HG03196 (cell line): ENCODE measurements at regions not wholly inside any gene's neighbourhood (a gene's known extent, or its start where the extent isn't known, plus 50 kb on each side); places are given as distances from the start of the nearest gene placed in this dataset.

Experiments used
- ATAC-seq: cut with Tn5 transposase; IDR thresholded peaks from one replicate; pipeline ENCODE4 v1.9.1; 2021; ENCODE audit not compliant: unreplicated experiment

DNA sequence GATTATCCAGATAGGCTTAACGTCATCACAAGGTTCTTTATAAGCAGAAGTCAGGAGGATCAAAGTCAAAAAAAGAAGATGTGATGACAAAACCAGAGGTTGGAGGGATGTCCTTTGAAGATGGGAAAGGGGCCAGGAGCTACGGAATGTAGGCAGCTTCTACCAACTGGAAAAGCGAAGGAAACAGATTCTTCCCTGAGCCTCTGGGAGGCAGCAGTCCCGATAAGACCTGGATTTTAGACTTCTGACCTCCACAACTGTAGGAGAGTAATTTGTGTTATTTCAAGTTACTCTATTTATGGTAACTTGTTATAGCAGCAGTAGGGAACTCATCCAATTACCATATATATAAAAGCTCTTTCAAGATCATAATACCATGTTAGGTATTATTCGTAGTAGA is 98.8 kb upstream of the MYCBP2 start:
- ATAC-seq = no peak

DNA sequence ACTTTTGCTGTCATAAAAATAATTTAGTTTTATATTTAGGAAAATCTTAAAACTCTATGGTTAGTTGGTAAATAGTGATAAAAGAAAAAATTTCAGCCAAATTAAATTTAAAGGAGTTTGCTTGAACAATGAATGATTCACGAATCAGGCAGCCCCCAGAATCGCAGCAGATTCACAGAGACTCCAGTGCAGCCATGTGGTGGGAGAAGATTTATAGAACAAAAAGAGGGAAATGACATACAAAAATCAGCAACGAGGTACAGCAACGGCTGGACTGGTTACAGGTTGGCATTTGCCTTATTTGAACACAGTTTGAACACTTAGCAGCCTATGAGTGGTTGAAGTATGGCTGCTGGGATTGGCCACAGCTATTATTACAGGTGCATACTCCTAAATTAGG is 96.4 kb upstream of the MYCBP2 start:
- ATAC-seq = no peak

DNA sequence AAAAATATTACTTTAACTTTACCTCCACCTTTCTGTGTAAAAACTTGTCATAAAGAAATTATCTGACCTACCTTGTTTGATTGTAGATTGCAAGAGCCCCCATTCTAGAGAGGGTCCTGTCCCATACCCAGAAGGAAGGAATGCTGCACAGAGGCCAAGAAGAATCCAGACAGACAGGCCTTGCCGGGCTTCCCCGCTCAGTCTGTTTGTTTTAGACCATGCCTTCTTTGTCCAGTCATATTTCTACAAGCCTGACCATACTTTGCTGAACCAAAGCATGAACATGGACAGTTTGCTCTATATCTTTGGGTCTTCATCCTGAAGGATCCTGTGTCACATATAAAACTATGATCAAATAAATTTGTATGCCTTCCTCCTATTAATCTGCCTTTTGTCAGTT is 95.8 kb upstream of the MYCBP2 start:
- no peak for ATAC-seq

DNA sequence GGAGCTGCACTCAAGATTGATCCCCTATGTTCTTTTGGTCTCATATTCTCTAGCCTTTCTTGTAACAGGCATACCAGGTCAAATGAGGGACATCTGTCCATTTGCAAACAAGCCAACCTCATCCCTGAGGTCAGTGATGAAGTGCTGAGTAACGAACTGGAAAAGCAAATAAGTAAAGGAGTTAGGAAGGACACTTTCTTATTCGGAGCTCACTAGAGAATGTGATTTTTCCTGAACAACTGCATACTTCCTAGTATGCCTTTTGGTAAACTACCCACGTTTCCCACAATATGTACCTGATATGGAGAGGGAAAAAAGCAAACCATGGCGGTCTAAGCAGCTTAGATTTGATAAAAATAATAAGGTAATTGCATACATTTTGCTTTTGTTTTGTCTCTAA is 91.0 kb upstream of the MYCBP2 start:
- no peak for ATAC-seq

DNA sequence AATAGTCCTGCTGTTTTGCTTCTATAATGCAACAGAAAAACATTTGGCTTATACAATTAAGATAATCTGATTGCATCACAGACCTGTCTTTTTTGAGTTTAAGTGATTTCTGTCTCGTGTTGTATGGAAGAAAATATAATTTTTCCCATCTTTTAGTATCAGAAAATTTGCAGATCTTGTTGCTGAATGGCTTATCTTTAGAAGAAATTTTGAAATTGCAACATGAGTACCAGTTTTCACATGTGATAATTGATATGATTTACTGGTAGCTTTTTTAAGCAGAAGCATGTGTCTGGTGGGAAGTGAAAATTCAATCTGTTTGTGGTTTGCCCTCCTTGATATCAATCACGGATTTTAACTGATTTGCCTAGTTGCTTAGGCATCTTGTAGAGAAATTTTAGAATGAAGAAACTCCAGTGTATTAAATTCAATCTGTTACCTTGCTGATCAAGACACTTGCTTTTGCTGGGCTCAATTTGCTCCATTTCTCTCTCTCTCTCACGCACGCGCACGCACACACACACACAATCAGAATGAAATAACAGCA is 89.8 kb upstream of the MYCBP2 start:
- no peak for ATAC-seq

DNA sequence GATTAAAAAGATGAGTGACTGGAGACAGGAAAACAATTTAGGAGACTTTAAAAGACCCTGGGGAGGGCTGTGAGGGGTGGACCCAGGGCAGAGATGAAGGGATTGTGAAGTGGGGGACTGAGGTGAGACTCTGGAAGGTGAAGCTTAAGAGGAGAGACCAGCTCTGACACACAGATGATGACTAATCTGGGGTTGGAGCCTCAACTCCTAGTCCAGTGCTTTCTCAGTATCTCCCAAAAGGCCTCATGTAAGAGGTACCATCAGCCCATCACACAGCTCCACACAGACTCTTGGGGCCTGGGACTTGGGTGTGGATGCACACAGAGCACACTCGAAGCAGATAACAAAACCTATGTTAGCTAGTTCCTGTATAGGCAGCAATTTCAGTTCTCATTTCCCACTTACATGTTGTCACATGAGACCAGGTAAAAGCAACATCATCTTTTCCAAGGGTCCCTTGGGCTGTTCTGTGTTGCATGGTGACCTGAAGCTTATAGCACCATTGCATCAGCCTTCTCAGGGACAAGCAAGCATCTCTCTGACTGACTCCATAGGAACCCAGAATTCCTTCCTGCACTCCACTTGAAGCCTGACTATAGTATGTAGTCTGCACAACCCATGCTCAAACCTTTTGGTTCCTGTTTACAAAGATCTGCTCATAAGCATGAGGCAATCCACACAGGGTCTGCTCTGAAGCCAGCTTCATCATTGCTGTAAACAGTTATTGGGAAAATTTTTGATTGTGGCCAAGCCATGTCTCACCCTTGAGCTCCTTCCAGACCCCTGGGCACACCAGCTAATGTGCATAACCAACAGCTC is 88.6 kb upstream of the MYCBP2 start:
- no peak for ATAC-seq

DNA sequence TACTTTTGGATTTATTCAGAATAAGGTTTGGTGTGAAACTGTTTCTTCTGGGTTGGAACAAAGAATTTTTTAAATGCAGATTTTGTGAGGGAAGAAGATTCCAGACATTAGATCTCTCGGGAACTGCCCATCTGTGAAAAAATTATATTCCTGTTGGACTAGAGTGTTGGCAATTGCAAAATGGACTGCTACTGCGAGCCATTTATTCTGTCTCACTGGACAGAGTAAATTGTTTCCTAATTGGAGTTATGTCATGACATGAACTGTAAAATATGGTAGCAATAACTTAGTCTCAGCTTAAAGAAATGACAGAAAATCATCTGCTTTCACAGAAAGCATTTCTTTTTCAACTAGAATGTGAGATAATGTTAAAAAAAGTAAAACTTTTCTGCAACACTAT is 86.0 kb upstream of the MYCBP2 start:
- no peak for ATAC-seq

DNA sequence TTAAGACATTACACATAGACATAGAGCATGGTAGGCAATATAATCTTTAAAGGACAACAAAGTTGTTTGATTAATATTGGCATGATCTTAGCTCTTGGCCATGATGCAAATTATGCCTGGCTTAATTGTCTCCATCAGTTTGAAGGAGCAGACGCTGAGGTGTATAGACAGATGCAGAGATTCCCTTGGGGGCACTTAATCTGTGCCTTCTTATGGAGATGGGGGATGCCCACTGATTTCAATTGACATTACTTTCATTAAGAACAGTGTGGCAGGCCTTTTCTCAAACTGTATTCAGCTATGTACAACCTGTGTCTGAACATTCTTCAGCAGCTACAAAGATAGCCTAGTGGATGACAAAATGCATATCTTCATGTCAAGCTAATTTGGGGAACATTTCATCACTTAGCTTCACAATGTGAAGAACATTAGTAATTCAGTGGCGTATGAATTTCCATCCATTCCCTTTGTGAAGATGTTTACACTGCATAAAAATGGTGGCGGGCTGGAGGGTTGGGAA is 85.3 kb upstream of the MYCBP2 start:
- no peak for ATAC-seq

DNA sequence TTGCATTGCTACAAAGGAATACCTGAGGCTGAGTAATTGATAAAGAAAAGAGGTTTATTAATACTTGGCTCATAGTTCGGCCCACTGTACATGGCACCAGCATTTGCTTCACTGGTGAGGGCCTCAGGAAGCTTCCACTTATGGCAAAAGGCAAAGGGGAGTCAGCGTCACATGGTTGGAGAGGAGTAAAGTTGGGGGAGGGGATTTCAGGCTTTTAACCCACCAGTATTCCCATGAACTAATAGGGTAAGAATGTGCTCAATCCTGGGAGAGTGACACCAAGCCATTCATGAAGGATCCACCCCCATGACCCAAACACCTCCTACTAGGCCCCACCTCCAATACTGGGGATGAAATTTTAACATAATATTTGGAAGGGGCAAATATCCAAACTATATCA is 82.5 kb upstream of the MYCBP2 start:
- ATAC-seq = no peak

DNA sequence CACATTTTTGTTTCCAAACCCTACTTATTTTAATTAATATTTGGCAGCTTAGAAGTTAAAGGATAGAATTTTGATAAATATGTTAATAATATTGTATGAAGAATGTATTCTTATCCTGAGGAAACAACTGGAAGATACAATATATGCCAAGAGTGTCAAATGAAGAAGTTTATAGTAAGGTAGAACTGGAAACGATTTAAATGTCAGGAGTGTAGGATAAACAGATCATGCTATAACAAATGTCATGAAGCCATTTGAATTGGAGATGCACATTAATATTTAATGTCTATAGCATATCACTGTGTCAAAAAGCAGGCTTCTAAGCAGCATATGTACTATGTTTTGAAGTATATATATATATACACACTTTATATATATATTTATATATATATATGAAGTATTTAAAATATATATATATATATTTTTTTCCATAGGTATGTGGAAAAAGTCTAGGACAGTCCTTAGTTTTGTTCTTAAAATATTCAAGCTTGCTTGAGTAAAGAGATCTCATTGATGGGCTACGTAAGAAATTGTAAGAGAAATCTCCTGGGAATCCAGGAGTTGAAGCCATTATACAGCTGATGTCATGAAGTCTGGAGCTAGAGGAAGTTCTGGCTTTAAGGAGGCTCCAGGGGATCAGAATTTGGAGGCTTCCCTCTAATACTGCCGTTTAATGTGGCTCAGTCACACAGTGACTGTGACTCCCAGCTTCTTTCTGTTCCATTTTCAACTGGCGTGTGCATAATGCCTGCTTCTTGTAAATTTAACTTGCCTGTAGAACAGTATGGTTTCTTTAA is 79.9 kb upstream of the MYCBP2 start:
- ATAC-seq = no peak

DNA sequence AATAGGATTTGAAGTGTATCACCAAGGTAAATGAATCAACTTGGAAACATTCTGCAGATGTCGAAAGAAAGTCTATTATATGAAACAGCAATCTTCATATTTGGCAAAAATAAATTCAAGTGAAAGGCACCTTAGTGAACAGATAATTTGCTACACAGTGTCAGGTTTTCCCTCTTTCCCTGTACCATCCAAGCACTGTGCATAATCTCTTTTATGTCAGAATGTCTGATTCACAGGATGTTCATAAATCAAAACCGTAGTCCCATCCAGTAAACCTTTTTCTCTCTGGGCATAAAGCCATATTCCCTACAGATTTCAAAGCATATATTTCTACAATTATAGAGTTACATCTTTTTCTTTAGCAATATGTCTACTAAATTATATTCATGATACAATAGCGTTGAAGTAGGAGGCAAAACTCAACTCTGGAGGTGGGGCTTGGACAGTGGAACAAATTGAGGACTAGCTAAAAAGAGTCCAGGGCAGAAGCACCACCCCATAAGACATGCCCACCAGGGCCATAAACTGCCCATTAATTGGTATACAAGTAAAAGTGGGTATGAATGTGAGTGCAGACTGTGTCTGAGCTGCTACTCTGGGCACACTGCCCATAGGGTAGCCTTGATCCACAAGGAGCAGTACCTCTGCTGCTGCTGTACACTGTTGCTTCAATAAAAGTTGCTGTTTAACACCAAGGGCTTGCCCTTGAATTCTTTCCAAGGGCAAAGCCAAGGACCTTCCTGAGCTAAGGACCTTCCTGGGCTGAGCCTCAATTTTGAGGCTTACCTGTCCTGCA is 72.1 kb upstream of the MYCBP2 start:
- ATAC-seq = no peak

DNA sequence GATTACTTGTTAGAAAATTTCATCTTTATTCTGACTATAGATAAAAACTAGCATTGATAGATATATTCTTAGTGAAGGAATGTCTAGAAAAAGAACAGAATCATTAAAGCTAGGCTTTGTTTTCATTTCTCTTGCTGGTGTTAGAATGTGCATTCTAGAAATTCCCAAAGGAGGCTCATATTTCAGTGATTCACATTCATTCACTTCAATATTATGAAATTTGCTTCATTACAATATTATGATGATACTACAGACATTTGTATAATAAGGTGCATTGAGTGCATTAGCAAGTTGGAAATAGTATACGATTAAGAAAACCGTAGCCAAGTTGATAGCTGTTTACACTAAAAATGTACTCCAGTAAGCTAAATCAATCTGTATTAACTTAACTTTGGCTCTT is 70.7 kb upstream of the MYCBP2 start:
- no peak for ATAC-seq

DNA sequence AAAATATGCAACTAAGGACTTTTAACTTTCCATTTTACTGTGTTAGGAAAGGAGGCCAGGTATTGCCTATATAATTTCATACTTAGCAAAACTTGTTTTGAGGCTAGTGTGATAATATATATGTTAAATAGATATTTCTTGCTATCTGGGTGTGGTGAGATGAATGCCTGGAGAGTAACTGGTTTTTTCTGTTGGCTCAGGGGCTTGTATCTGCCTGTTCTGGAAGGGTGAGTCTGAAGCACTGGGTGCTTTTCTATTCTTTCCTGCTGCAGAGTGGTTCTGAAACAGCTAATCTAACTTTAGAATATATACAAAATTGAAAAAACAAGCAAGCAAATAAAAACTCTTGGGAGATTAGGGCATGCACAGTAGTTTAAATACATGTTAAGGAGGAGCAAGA is 64.6 kb upstream of the MYCBP2 start:
- no peak for ATAC-seq

DNA sequence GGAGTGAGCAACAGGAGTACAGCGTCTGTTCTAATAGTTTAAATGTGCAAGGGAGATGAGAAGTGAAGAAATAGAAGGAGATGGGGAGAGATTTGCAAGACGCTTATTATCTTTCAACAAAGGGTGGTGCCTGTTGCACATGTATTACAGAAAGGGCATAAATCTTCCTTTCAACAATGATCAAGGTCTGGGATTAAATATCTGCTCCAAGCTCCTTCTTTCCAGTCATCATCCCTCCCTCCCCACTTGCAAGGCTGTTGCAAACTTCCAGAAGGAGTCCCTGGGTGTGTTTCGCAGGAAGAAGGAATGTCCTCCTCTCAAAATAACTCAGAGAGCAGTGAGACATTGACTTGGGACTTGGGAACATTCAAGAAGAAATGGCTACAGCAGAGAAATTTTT is 63.5 kb upstream of the MYCBP2 start:
- ATAC-seq = no peak

DNA sequence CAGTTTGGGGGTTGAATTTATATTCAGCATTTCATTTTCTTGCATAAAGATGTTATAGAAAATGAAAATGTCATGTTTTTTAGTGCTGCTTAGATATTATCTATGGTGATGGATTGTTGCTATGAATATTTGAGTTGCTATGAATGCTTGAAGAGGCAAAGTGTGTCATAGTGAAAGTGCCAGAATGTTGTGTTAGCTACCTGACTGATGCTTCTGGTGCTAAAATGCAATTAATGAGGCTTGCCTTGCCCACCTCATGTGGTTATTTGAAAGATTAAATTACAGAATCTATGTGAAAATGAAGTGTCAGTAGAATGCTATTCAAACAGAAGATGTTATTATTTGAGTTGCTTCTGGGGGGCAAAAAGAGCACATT is 62.7 kb upstream of the MYCBP2 start:
- no peak for ATAC-seq

DNA sequence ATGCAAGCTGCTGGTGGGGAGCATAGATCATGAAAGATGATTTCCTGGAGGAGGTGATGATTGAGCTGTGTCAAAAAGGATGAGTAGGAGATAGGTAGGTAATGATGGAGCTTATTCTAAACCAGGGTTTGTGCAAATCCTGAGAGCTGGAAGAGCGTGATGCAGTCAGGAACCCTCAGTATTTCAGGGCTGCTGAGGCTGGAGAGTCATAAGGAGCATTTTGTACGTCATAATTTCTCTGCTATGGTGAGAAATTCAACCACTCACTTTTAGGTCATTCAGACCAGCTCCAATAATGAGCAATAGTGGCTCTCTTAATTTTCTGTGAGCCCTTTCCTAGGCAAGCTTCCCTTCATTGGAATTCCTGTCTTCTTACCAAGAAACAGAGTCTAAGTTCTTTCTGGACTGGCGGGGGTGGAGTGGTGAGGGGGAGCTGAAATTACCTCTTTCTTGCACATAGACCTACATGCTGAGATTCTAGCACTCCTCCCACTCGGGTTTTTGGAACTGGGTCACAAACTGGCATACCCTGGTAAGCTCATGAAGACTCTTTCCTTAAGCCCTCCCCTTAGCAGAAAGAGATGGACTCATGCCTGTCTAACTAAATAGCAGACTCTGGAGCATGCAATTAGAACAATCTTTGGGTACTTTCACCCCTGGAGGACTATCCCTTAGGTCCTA is 62.2 kb upstream of the MYCBP2 start:
- ATAC-seq = no peak

DNA sequence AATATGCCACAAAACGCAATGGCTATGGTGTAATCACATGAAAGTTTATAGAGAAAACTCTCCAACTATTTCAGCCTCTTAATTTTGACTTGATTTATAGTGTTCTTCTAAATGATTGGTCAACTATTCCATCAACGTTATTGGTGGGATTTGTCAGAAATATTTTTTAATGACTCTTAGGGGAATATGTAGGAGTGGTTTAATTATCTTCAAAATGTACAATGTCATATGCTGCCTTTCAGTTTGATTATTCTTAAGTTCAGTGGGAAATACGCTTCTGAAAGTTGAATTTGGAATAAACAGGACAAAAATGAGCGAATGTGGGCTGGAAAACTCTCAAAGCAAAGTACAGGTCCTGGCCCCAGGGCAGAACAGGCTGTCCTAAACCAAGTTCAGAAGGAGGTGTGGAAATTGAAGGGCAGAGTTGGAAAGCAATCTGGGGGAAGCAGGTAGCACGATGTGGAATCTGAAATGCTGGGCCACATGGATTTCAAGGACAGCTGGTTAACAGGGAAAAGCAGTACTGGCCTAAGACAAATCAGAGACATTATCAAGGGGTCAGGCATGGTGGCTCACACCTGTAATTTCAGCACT is 60.8 kb upstream of the MYCBP2 start:
- ATAC-seq = no peak

DNA sequence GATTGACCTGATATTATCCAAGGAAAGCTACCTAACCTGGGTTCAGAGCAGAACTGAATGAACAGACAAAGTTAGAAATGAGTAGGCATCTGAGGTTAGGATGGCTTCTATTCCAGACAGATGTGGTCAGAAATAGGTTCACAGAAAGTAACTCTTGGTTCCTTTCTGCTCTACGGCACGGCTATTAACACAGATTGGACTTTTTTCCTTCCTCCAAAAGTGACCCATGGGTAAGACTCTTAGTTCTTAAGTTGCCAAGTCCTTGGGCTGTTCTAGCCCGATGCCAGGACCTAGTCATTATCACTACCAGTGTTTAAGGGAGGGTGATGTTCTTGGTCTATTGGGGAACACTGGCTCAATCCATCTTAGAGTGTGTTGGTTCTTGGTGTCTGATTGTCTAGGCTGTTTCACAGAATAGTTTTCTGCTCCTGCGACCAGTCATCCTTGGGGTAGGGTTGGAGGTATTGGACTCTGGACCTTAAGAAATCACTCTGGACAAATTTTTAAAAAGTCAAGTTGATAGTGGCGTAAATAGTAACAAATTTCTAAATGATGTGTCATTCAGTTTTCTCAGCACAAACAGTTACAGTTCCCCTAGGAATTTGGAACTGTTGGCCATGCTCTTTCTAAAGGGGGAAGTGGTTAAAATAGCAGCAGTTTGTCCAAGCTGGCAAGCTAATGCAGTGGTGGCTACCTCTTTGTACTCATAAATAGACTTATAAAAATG is 60.1 kb upstream of the MYCBP2 start:
- no peak for ATAC-seq

DNA sequence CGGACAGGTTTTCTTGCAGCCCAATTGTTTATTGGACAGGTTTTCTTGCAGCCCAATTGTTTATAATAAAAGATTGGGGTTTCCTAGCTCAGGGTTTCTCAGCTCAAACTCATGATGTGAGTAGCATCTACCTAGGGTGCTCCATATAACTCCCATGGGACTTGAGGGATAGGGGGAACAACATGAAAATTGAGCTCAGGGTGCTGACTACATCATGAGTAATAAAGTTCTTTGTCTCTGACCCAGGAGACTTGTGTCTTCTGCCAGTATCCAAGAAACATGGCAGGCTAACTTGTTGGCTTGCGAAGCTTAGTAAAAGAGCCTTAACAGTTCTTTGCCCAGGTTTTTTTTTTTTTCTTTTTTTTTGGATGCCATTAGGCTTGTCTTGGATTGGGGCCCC is 59.2 kb upstream of the MYCBP2 start:
- ATAC-seq = no peak

DNA sequence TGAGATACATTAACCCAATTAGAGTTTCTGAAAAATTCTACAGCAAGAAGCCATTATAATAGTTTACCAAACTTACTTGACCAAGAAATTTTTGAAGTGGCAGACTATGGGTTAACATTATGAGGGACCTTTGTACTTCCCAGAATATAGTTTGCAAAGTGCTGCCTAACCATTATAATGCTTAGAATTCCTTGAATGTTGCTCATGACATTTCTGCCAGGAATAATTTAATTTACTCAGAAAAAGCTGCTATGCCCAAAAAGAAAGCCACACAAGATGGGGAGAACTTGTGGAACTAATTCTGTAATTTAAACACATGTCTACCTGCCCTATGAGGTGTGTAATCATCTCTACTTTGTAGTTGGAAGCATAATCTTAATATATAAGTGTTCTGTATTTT is 58.1 kb upstream of the MYCBP2 start:
- no peak for ATAC-seq
